Upper lobe of left lung (tissue), 6 donors: ENCODE measurements at regions not wholly inside any gene's neighbourhood (a gene's known extent, or its start where the extent isn't known, plus 50 kb on each side); places are given as distances from the start of the nearest gene placed in this dataset.
"Not testable (repeated sequence)": the region's sequence is repeated elsewhere in the genome, so short reads cannot be mapped to it uniquely, and the experiment has no call there.

Experiments used
- ATAC-seq, 2 donors: fragments of 200-7000 bp; cut with Tn5 transposase; one replicate each; pipeline ENCODE4 v1.9.1; 2022; ENCODE audit warnings: mild to moderate bottlenecking in 2 of 2, moderate library complexity in 2 of 2; ENCODE audit not compliant: low FRiP score in 2 of 2
- DNase-seq, 2 donors: peaks; one replicate each; pipeline ENCODE4 v3.0.0-alpha.2; 2019 to 2020
- H3K27ac ChIP-seq, 4 donors: fragments of 200-600 bp; sonication (generic); one replicate each; pipeline ENCODE4 v1.5.1; 2016 to 2019
- H3K27me3 ChIP-seq, 4 donors: fragments of 200-600 bp; sonication (generic); one replicate each; pipeline ENCODE4 v1.5.1; 2017 to 2019
- H3K36me3 ChIP-seq, 4 donors: fragments of 200-600 bp; sonication (generic); one replicate each; pipeline ENCODE4 v1.5.1; 2016 to 2019
- H3K4me1 ChIP-seq, 4 donors: fragments of 200-600 bp; sonication (generic); one replicate each; pipeline ENCODE4 v1.5.1; 2018 to 2019
- H3K4me3 ChIP-seq, 4 donors: fragments of 200-600 bp; sonication (generic); one replicate each; pipeline ENCODE4 v1.5.1; 2017 to 2019; ENCODE audit warnings: mild to moderate bottlenecking in 2 of 4, moderate library complexity in 1 of 4
- H3K9me3 ChIP-seq, 4 donors: fragments of 200-600 bp; sonication (generic); one replicate each; pipeline ENCODE4 v1.5.1; 2018 to 2019
- EP300 ChIP-seq, 4 donors: sonication (generic); formaldehyde crosslinking; IDR thresholded peaks; one replicate each; pipeline ENCODE4 v1.5.1; 2017; ENCODE audit warnings: antibody characterized with exemption in 4 of 4, control low read depth in 2 of 4
- POLR2A ChIP-seq, 4 donors: fragments of 450-650 bp; IDR thresholded peaks; one replicate each; pipeline ENCODE4 v1.5.1; 2016 to 2017; ENCODE audit warnings: antibody characterized with exemption in 4 of 4, mild to moderate bottlenecking in 2 of 4
- POLR2AphosphoS5 ChIP-seq, 2 donors: sonication (generic); formaldehyde crosslinking; IDR thresholded peaks; one replicate each; pipeline ENCODE4 v1.5.1; 2017; ENCODE audit warnings: antibody characterized with exemption in 2 of 2
- WGBS, 2 donors: methylation state at CpG; one replicate each; pipeline ENCODE4 v1.1.5; 2017 to 2018; 5-methylcytosine and 5-hydroxymethylcytosine counted together
- TF ChIP-seq, protein P1 (sequence below), 6 experiments: fragments of 450-650 bp in 4 of 6; fragments of 200-600 bp in 2 of 6; sonication (generic) in 2 of 6; IDR thresholded peaks; one replicate each; pipeline ENCODE4 v1.5.1; 2016 to 2019; ENCODE audit warnings: antibody characterized with exemption in 6 of 6
- donor health status: DM: no; HTN: no; CAD: no; lungs with moderate emphysema.
- donor health status: DM: no; HTN: yes; CAD: no; lungs with severe emphysema.

DNA sequence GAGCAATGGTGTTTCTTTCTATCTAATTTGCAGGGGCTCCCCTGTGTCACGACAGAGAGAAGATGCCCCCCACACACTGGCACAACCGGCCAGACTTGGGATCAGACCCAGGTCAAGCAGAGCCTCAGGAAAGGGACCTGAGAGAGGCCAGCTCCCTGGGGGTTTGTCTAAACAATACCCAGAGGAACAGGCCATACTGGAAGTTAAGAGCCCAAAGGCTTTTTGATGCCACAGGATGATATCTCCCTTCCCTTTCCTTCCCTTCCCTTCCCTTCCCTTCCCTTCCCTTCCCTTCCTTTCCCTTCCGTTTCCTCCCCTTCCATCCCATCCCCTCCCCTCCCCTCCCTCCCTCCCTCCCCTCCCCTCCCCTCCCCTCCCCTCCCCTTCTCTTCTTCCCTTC is 139.2 kb downstream of the ARL4C start:
- no peaks in the 10 kb centered on the region for H3K36me3 ChIP-seq
- H3K9me3 ChIP-seq = no peaks in the 10 kb centered on the region
- H3K4me1 ChIP-seq = no peaks in the 10 kb centered on the region
- TF ChIP-seq EP300 (IDR thresholded peaks at IDR 0.05) (no peak), POLR2A (IDR thresholded peaks at IDR 0.05) (no peak), POLR2AphosphoS5 (IDR thresholded peaks at IDR 0.05) (no peak)
- TF ChIP-seq, protein P1, sequence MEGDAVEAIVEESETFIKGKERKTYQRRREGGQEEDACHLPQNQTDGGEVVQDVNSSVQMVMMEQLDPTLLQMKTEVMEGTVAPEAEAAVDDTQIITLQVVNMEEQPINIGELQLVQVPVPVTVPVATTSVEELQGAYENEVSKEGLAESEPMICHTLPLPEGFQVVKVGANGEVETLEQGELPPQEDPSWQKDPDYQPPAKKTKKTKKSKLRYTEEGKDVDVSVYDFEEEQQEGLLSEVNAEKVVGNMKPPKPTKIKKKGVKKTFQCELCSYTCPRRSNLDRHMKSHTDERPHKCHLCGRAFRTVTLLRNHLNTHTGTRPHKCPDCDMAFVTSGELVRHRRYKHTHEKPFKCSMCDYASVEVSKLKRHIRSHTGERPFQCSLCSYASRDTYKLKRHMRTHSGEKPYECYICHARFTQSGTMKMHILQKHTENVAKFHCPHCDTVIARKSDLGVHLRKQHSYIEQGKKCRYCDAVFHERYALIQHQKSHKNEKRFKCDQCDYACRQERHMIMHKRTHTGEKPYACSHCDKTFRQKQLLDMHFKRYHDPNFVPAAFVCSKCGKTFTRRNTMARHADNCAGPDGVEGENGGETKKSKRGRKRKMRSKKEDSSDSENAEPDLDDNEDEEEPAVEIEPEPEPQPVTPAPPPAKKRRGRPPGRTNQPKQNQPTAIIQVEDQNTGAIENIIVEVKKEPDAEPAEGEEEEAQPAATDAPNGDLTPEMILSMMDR (IDR thresholded peaks at IDR 0.05) = no peak
- no peaks in the 10 kb centered on the region for H3K27me3 ChIP-seq
- no peak overlapping the region for H3K27ac ChIP-seq
- ATAC-seq (no peak), DNase-seq (no peak)
- no peak overlapping the region for H3K4me3 ChIP-seq
- 83 to 88% methylated on average over 2 of the region's 3 CpGs for WGBS, 2 donors

DNA sequence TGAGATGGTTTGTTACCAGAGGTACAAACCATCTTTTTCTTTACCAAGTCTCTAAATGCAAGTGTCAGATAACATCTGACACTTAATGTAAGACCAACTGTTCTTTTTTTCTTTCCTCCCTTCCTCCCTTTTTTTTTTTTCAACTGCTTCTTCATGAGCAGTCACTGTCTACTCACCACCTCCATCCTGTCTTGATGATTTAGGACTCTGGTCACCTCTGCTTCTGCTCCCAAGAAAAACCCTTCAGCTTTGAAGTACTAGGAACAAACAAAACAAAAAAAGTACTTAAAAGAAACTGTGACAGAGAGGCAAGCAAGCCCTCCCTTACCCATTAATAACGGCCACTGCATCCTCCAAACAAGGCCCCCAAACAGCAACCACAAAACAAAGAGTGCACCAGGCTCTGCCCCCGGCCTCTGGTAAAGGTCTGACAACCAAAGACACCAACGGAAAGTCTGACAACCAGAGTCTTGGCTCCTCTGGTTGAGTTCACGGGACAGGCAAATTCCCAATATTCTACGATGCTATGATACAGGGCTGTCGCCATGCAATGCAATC is 141.0 kb downstream of the ARL4C start:
- H3K27me3 ChIP-seq = no peaks in the 10 kb centered on the region
- H3K36me3 ChIP-seq = no peaks in the 10 kb centered on the region
- H3K9me3 ChIP-seq = no peaks in the 10 kb centered on the region
- WGBS, 2 donors = 59 to 60% methylated on average over 6 of the region's 6 CpGs
- DNase-seq (no peak), ATAC-seq (no peak)
- no peaks in the 10 kb centered on the region for H3K4me1 ChIP-seq
- H3K27ac ChIP-seq = no peak overlapping the region
- TF ChIP-seq POLR2A (IDR thresholded peaks at IDR 0.05) = no peak
- no peak for TF ChIP-seq EP300 (IDR thresholded peaks at IDR 0.05)
- TF ChIP-seq, protein P1 (IDR thresholded peaks at IDR 0.05) = no peak
- TF ChIP-seq POLR2AphosphoS5 (IDR thresholded peaks at IDR 0.05) = no peak
- H3K4me3 ChIP-seq = no peak overlapping the region

DNA sequence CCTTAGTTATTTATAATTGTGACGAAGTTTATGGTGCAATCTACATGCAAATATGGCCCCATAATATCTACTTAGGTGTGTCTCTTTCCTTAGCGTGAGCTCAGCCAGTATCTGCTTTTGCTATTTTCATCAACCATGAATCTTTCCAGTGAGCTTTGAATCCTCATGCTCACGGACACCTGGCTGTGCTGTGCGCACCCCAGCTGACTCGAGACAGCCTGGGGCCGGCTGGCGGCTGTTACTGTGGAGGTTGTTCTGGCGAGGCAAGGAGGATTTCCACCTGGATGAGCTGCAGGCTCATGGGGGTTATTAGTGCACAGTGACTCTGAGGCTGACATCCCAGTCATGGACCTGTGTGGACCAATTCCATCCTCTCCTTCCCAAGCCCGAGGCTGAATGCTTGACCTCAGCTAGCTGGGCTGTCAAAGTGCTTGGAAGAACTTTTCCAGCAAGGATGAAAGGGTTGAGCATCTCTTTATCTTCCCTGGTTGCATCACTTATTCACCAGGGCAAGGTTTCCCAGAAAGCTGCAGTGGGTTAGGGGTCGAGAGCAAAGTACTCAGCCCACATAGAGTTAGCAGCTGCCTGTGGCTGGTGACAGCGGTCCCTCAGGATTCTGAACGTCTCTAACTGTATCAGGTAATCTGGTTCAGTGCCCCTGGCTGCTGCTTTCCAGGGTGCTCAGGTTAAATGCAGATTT is 141.7 kb downstream of the ARL4C start:
- Histone ChIP-seq H3K4me1 (no peaks in the 10 kb centered on the region), H3K36me3 (no peaks in the 10 kb centered on the region), H3K9me3 (no peaks in the 10 kb centered on the region), H3K27ac (no peak overlapping the region), H3K27me3 (no peaks in the 10 kb centered on the region), H3K4me3 (no peak overlapping the region)
- no peak for ATAC-seq
- TF ChIP-seq POLR2A (IDR thresholded peaks at IDR 0.05) (no peak), POLR2AphosphoS5 (IDR thresholded peaks at IDR 0.05) (no peak), EP300 (IDR thresholded peaks at IDR 0.05) (no peak)
- TF ChIP-seq, protein P1 (IDR thresholded peaks at IDR 0.05) = no peak
- DNase-seq = peak in 1 of 2 donors; percentile 25
- WGBS, 2 donors = 82 to 85% methylated on average over 11 of the region's 12 CpGs

DNA sequence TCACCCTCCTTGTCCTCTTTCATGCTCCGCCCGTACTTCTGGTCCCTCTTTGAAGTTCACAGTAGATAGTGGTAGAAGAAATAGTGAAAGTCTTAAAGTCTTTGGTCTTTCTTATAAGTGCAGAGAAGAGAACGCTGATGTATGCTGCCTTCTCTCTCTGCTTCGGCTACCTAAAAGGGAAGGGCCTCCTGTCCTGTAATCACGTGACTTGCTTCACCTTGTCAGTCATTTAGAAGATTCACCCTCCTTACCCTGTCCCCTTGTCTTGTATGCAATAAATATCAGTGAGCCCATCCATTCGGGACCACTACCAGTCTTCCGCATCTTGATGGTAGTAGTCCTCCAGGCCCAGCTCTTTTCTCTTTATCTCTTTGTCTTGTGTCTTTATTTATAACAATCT is 144.6 kb downstream of the ARL4C start:
- Histone ChIP-seq H3K9me3 (no peaks in the 10 kb centered on the region), H3K4me1 (no peaks in the 10 kb centered on the region), H3K27me3 (no peaks in the 10 kb centered on the region), H3K4me3 (no peak overlapping the region), H3K27ac (no peak overlapping the region), H3K36me3 (no peaks in the 10 kb centered on the region)
- no peak for DNase-seq
- TF ChIP-seq POLR2A (IDR thresholded peaks at IDR 0.05) (no peak), POLR2AphosphoS5 (IDR thresholded peaks at IDR 0.05) (no peak), EP300 (IDR thresholded peaks at IDR 0.05) (no peak)
- TF ChIP-seq, protein P1 (IDR thresholded peaks at IDR 0.05) = no peak
- 98 to 99% methylated on average over 7 of the region's 7 CpGs for WGBS, 2 donors
- ATAC-seq = no peak

DNA sequence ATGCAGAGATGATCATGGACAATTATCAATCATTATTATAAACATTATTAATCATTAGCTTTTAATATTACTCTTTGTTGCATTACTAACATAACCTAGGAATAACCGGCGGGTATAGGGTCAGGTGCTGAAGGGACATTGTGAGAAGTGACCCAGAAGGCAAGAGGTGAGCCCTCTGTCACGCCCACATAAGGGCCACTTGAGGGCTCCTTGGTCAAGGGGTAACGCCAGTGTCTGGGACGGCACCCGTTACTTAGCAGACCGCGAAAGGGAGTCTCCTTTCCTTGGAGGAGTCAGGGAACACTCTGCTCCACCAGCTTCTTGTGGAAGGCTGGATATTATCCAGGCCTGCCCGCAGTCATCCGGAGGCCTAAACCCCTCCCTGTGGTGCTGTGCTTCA is 145.0 kb downstream of the ARL4C start:
- not testable (repeated sequence) for H3K4me3 ChIP-seq, H3K9me3 ChIP-seq, H3K27ac ChIP-seq, H3K27me3 ChIP-seq, ATAC-seq, H3K4me1 ChIP-seq, DNase-seq, H3K36me3 ChIP-seq
- WGBS, 2 donors = 91 to 95% methylated on average over 10 of the region's 10 CpGs
